SK-N-MC (cell line): ENCODE measurements at regions not wholly inside any gene's neighbourhood (a gene's known extent, or its start where the extent isn't known, plus 50 kb on each side); places are given as distances from the start of the nearest gene placed in this dataset.

ENCODE experiments used
- EZH2 ChIP-seq: fragments of 200-600 bp; sonication (generic); IDR thresholded peaks from one replicate; pipeline ENCODE4 v1.6.1; 2017; ENCODE audit warnings: antibody characterized with exemption
- FOXP2 ChIP-seq: optimal IDR thresholded peaks from 2 replicates; pipeline ENCODE3; 2011; ENCODE audit warnings: mild to moderate bottlenecking, moderate library complexity; ENCODE audit not compliant: insufficient read depth; ENCODE audit errors: extremely low read length, control extremely low read depth
- POLR2AphosphoS5 ChIP-seq: IDR thresholded peaks from 2 replicates; pipeline ENCODE4 v1.6.1; 2012; ENCODE audit warnings: mild to moderate bottlenecking, low read depth, low read length, borderline replicate concordance

DNA sequence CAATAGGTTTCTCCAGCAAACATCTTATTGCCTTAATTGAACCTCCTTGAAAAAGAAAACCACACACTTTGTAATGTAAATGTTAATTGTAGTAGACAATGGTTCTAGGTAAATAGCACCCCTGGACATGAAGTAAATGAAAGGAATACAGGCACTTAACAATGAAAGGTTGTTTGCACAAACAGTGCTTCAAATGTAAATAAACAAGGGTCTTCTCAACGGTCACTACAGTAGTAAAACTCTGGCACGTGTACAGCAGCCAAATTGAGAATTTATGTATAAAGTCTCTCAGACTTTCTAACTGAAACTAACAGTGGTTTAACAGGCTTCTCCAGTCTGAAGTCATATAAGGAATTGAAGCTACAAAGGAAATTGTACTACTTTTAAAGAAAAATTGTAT is 218.3 kb downstream of the MEF2C start:
- no peak for TF ChIP-seq POLR2AphosphoS5
- TF ChIP-seq EZH2 = no peak
- TF ChIP-seq FOXP2 = no peak
